NCI-H82 treated with DMSO at 0.1 percent for 48 hours (cell line): ENCODE measurements at regions not wholly inside any gene's neighbourhood (a gene's known extent, or its start where the extent isn't known, plus 50 kb on each side); places are given as distances from the start of the nearest gene placed in this dataset.

Experiments used
- DNase-seq: peaks from one replicate; lab custom pipeline; 2025; ENCODE audit not compliant: unreplicated experiment; lab: John Stamatoyannopoulos, UW

GRCh38 chr11:115558635-115559034 lies 54.4 kb upstream of the CADM1 start:
- no peak for DNase-seq

DNA sequence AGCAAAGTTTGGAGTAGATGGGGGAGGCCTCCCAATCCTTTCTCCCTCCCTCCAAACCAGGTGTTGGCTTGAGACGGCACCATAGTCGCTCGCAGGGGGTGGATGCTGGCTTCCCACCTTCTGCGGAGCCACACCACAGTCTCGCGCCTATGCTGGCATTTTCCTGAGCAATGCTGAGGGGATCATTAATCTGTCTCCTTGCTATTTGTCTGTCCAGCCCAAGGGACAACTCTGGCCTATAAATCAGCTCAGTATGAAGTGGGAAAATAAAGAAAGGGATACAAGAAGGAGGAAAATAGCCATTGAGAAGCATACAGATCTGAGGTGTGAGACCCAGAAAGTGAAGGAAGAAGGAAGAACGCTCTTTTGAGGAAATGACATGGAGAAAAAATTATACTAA lies 53.5 kb upstream of the CADM1 start:
- DNase-seq = no peak

- DNase-seq = no peak
Observed at GRCh38 chr11:115556984-115557383, 52.8 kb upstream of the CADM1 start.

- no peak for DNase-seq
Observed at GRCh38 chr11:115555336-115556090, 51.3 kb upstream of the CADM1 start.
